GM20000 (cell line): ENCODE measurements at regions not wholly inside any gene's neighbourhood (a gene's known extent, or its start where the extent isn't known, plus 50 kb on each side); places are given as distances from the start of the nearest gene placed in this dataset.

Experiments used
- DNase-seq: peaks from one replicate; pipeline ENCODE4 v3.0.0; 2012; ENCODE audit warnings: low spot score
- TF ChIP-seq, protein P1 (sequence below): IDR thresholded peaks from 2 replicates; pipeline ENCODE4 v1.5.1; 2012; ENCODE audit warnings: mild to moderate bottlenecking, control low read depth; ENCODE audit errors: extremely low read depth, missing control alignments

DNA sequence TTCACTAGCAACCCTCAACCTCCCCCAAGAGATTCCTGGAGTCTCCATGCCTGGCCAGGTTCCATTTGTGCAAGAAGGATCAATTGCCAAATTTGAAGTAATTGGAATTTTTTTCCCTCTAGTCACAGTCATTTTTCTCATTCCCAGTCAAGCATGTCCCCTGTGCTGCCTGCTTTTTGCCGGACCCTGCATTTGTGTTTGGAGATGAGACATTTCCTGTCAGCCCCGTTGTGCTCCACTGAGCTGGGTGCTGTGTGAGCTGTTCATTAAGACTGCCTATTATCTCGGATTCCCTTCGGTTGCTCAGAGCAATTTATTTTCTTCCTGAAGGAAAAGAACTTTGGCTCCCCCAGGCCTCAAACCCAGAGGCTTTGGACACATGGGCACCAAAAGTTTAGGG, 201.0 kb upstream of the NLRP1 start:
- TF ChIP-seq, protein P1, sequence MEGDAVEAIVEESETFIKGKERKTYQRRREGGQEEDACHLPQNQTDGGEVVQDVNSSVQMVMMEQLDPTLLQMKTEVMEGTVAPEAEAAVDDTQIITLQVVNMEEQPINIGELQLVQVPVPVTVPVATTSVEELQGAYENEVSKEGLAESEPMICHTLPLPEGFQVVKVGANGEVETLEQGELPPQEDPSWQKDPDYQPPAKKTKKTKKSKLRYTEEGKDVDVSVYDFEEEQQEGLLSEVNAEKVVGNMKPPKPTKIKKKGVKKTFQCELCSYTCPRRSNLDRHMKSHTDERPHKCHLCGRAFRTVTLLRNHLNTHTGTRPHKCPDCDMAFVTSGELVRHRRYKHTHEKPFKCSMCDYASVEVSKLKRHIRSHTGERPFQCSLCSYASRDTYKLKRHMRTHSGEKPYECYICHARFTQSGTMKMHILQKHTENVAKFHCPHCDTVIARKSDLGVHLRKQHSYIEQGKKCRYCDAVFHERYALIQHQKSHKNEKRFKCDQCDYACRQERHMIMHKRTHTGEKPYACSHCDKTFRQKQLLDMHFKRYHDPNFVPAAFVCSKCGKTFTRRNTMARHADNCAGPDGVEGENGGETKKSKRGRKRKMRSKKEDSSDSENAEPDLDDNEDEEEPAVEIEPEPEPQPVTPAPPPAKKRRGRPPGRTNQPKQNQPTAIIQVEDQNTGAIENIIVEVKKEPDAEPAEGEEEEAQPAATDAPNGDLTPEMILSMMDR, result no peak
- DNase-seq, result peak; percentile 44

DNA sequence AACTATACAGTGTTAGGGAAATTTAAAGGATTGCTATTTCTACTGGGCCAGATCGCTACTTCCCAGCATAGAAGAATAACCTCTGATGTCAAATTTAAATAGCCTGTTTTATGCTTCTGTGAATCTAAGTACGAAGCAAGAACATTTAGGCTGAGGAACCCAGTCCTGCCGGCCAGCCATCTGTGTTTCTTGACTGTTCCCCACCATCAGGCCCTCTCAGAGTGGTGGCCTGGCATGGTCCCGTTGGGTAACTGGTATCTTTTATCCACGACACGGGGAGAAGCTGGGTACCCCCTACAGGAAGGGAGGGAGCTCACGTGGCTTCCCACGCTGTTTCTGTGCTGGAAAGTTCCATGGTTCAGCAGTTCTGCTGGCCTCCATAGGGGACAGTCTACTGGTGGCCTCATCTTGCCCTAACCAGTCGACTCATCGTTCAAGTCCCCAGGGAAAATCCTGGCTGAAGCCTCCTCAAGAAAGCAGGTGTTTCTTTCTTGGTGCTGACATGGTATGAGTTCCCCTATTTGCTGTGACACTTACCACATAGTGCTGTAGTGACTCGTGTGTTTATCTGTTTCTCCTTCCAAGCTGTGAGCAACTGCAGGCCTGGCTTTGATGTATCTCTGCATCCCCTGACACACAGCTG, 201.7 kb upstream of the NLRP1 start:
- TF ChIP-seq, protein P1, result no peak
- peak; percentile 55 for DNase-seq

- TF ChIP-seq, protein P1, result no peak
Observed at GRCh38 chr17:5786510-5786875, 202.2 kb upstream of the NLRP1 start.

DNA sequence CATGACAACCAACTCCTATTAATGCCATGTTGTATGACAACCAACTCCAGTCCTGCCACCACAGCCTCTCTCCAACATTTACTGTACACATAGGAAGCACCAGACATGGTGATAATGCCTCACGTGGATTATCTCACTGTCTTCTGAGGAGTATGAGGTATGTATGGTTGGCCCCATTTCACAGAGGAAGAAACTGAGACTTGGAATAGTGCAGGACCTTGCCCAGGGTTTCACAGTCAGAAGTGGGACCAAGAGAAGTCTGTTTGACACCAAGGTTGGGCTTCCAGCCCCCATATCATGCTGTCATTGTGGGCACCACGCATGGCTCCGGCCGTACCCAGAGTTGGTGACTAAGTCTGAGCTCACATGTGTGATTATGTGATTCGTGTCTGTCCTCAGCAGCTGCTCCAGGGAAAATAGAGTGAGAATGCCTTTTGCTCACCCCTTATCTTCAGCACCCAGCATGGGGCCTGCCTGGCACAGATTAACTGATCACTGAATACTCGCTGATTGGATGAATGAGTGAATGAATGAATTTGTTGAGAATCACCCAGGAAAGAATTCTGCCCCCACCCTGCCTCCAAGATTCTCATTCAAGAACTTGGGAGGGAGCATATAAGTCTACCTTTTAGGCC, 204.1 kb upstream of the NLRP1 start:
- DNase-seq, result no peak
- TF ChIP-seq, protein P1, result no peak

More at GRCh38 chr17:5786510-5786875, 202.2 kb upstream of the NLRP1 start:
- no peak for DNase-seq

DNA sequence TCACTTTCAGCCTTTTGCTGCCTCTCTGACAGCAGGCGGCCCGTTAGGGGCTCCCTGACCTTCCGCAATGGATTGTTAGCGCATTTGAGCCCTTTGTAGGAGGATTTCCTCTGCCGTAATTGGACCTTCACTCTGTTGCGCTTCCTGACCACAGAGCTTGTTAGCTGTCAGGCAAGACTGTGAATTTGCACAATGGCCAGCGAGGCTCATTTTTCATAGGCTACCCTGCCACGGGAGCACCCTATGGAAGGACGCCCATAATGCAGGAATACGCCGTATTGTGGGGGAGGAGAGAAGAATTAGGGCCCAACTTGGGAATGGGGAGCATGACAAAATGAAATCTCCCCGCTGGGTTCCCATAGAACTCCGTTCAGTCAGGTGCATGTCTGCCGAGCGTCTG, 205.2 kb upstream of the NLRP1 start:
- DNase-seq, result no peak
- TF ChIP-seq, protein P1, result no peak

GRCh38 chr17:5793157-5793556, 208.8 kb upstream of the NLRP1 start:
- no peak for DNase-seq
- TF ChIP-seq, protein P1, result no peak

GRCh38 chr17:5793899-5794298, 209.6 kb upstream of the NLRP1 start:
- DNase-seq, result no peak
- TF ChIP-seq, protein P1, result no peak
